A673 (cell line): ENCODE measurements at regions not wholly inside any gene's neighbourhood (a gene's known extent, or its start where the extent isn't known, plus 50 kb on each side); places are given as distances from the start of the nearest gene placed in this dataset.

Experiments used
- EZH2 ChIP-seq: fragments of 200-600 bp; sonication (generic); IDR thresholded peaks from 2 replicates; pipeline ENCODE4 v1.6.1; 2017; ENCODE audit warnings: borderline replicate concordance, low read depth, mild to moderate bottlenecking, mixed read lengths, antibody characterized with exemption, low read length; ENCODE audit not compliant: poor library complexity, severe bottlenecking
- TF ChIP-seq, protein P1 (sequence below): fragments of 300-800, 200-600 bp; sonication (generic); conservative IDR thresholded peaks from 2 replicates; pipeline ENCODE4 v1.5.1; 2017; ENCODE audit warnings: low read depth, mild to moderate bottlenecking, antibody characterized with exemption, low read length, moderate library complexity, mixed read lengths

DNA sequence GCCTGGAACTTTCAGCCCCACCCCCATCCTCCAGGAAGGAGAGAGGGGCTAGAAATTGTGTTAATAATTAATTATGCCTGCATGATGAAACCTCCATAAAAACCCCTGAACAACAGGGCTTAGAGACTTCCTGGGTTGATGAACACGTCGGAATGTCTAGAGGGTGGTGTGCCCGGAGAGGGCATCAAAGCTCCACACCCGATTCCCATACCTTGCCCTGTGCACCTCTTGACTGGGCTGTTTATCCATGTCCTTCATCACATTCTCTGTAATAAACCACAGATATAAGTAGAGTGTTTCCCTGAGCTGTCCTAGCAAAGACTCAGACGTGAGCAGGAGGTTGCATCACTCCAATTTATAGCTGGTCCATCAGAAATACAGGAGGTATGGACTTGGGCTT is 624.0 kb downstream of the NPHP4 start:
- TF ChIP-seq, protein P1, sequence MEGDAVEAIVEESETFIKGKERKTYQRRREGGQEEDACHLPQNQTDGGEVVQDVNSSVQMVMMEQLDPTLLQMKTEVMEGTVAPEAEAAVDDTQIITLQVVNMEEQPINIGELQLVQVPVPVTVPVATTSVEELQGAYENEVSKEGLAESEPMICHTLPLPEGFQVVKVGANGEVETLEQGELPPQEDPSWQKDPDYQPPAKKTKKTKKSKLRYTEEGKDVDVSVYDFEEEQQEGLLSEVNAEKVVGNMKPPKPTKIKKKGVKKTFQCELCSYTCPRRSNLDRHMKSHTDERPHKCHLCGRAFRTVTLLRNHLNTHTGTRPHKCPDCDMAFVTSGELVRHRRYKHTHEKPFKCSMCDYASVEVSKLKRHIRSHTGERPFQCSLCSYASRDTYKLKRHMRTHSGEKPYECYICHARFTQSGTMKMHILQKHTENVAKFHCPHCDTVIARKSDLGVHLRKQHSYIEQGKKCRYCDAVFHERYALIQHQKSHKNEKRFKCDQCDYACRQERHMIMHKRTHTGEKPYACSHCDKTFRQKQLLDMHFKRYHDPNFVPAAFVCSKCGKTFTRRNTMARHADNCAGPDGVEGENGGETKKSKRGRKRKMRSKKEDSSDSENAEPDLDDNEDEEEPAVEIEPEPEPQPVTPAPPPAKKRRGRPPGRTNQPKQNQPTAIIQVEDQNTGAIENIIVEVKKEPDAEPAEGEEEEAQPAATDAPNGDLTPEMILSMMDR: no peak
- no peak for TF ChIP-seq EZH2
